ENCODE measurements at regions not wholly inside any gene's neighbourhood (a gene's known extent, or its start where the extent isn't known, plus 50 kb on each side); places are given as distances from the start of the nearest gene placed in this dataset.

- TF ChIP-seq CEBPZ (IDR thresholded peaks at IDR 0.05; ENCODE audit: low read depth, low read length): no peak
Observed at GRCh38 chr1:164191191-164191590, 367.8 kb upstream of the PBX1 start (continued).

- H3K79me2 ChIP-seq (ENCODE audit: control insufficient read depth, insufficient read depth, low read length): no peaks in the 10 kb centered on the region
- no peaks in the 10 kb centered on the region for H3K36me3 ChIP-seq (ENCODE audit: control insufficient read depth in 2 of 2, insufficient read depth in 2 of 2, low read length in 1 of 2)
- H2AFZ ChIP-seq (ENCODE audit: control insufficient read depth, low read depth, low read length): no peak overlapping the region
- intact Hi-C loops (cut with micrococcal nuclease; ENCODE audit: unreplicated experiment): no loop called here
- H3K4me3 ChIP-seq: no peak overlapping the region
- WGBS (ENCODE audit: insufficient coverage, insufficient replicate concordance, low lambda C conversion rate, missing lambda C conversion rate): 16% methylated on average over 3 of the region's 3 CpGs
- no peaks in the 10 kb centered on the region for H4K20me1 ChIP-seq (ENCODE audit: control insufficient read depth, insufficient read depth)
- H3K9ac ChIP-seq (ENCODE audit: control insufficient read depth, insufficient read depth, low read length): no peak overlapping the region
- ChIA-PET SMC1A (ENCODE audit: uncharacterized antibody, unreplicated experiment) (no interaction called here), RAD21 (ENCODE audit: unreplicated experiment) (no interaction called here), POLR2A (no interaction called here), CTCF (no interaction called here)
- no peaks in the 10 kb centered on the region for H3K4me1 ChIP-seq (ENCODE audit: control insufficient read depth, insufficient read depth, low read length)
- DNase-seq (ENCODE audit: low read depth, low spot score): no peak
- TF ChIP-seq ESRRA (IDR thresholded peaks at IDR 0.05; ENCODE audit: low read length): no peak
- TF ChIP-seq YY1 (IDR thresholded peaks at IDR 0.05; ENCODE audit: low read depth, low read length): no peak
- no peak for FAIRE-seq
- H3K27ac ChIP-seq (ENCODE audit: control insufficient read depth, insufficient read depth): no peak overlapping the region
- no peaks in the 10 kb centered on the region for H3K27me3 ChIP-seq (replicated peaks in 1 of 2; ENCODE audit: control insufficient read depth in 2 of 2, insufficient read depth in 2 of 2, low read length in 1 of 2)
- no peak overlapping the region for H3K4me2 ChIP-seq (ENCODE audit: control insufficient read depth, insufficient read depth)
- no peak for ATAC-seq
- no peaks in the 10 kb centered on the region for H3K9me3 ChIP-seq (replicated peaks; ENCODE audit: control insufficient read depth, insufficient read depth, low read length)
- no TSS peak for BruUV-seq (replicated peaks)
- in situ Hi-C loops (cut with MboI): no loop called here
Observed at GRCh38 chr1:164210211-164210739, 348.7 kb upstream of the PBX1 start.

- ChIA-PET CTCF (no interaction called here), RAD21 (ENCODE audit: unreplicated experiment) (no interaction called here), POLR2A (no interaction called here), SMC1A (ENCODE audit: uncharacterized antibody, unreplicated experiment) (no interaction called here)
- intact Hi-C loops (cut with micrococcal nuclease; ENCODE audit: unreplicated experiment) (no loop called here), in situ Hi-C loops (cut with MboI) (no loop called here)
- no peaks in the 10 kb centered on the region for H4K20me1 ChIP-seq (ENCODE audit: control insufficient read depth, insufficient read depth)
- H3K9me3 ChIP-seq (replicated peaks; ENCODE audit: control insufficient read depth, insufficient read depth, low read length): no peaks in the 10 kb centered on the region
- no peaks in the 10 kb centered on the region for H3K27me3 ChIP-seq (replicated peaks in 1 of 2; ENCODE audit: control insufficient read depth in 2 of 2, insufficient read depth in 2 of 2, low read length in 1 of 2)
- H2AFZ ChIP-seq (ENCODE audit: control insufficient read depth, low read depth, low read length): no peak overlapping the region
- no peak overlapping the region for H3K27ac ChIP-seq (ENCODE audit: control insufficient read depth, insufficient read depth)
- no peaks in the 10 kb centered on the region for H3K36me3 ChIP-seq (ENCODE audit: control insufficient read depth in 2 of 2, insufficient read depth in 2 of 2, low read length in 1 of 2)
- H3K79me2 ChIP-seq (ENCODE audit: control insufficient read depth, insufficient read depth, low read length): no peaks in the 10 kb centered on the region
- no peak overlapping the region for H3K9ac ChIP-seq (ENCODE audit: control insufficient read depth, insufficient read depth, low read length)
- no peak for DNase-seq (ENCODE audit: low read depth, low spot score)
- H3K4me1 ChIP-seq (ENCODE audit: control insufficient read depth, insufficient read depth, low read length): no peaks in the 10 kb centered on the region
- no peak overlapping the region for H3K4me2 ChIP-seq (ENCODE audit: control insufficient read depth, insufficient read depth)
- ATAC-seq: no peak
- BruUV-seq (replicated peaks): no TSS peak
- no peak for FAIRE-seq
- H3K4me3 ChIP-seq: no peak overlapping the region
- TF ChIP-seq ZNF24 (IDR thresholded peaks at IDR 0.05) (no peak), E4F1 (IDR thresholded peaks at IDR 0.05; ENCODE audit: borderline replicate concordance, partially characterized antibody) (no peak), TCF12 (IDR thresholded peaks at IDR 0.05; ENCODE audit: low read depth, low read length) (no peak), ELK1 (IDR thresholded peaks at IDR 0.05; ENCODE audit: low read depth, low read length) (no peak)
Observed at GRCh38 chr1:164223378-164223777, 335.6 kb upstream of the PBX1 start.
